K562 (cell line): ENCODE measurements at regions not wholly inside any gene's neighbourhood (a gene's known extent, or its start where the extent isn't known, plus 50 kb on each side); places are given as distances from the start of the nearest gene placed in this dataset.

ENCODE experiments used
- ATAC-seq: fragments of 200-7000 bp; cut with Tn5 transposase; 3 replicates; pipeline ENCODE4 v1.9.1; 2020; ENCODE audit warnings: moderate library complexity
- BruUV-seq: library from RNA; stranded (reverse); fragments of 400-500 nt; replicated peaks from 2 replicates; lab custom pipeline; 2021; lab: Mats Ljungman, UMichigan
- CTCF ChIA-PET: fragments of 300-600 bp; formaldehyde crosslinking; extraction: SDS; loops from one replicate; lab custom pipeline; 2021; ENCODE audit warnings: low intra/inter-chr PET ratio; lab: Yijun Ruan, JAX
- POLR2A ChIA-PET: fragments of 300-600, 350-650 bp; sonication (Branson Sonifier 250); formaldehyde crosslinking; extraction: SDS; loops from one replicate; lab custom pipeline; 2021; ENCODE audit warnings: antibody characterized with exemption, inconsistent platforms; lab: Yijun Ruan, JAX
- DNase-seq, 4 experiments: peaks; one replicate each; pipeline versions ENCODE4 v3.0.0 to v3.0.0-alpha.2; 2011 to 2018; ENCODE audit warnings: low spot score in 3 of 4, mixed read lengths in 3 of 4; ENCODE audit errors: extremely low read depth in 1 of 4
- FAIRE-seq: peaks from 2 replicates; lab custom pipeline; 2011; peaks lifted over from hg19 to GRCh38; lab: Jason Lieb, UNC
- H2AFZ ChIP-seq: 2 replicates; pipeline ENCODE4 v1.6.0; 2011; ENCODE audit warnings: low read depth, low read length, control low read depth, inconsistent platforms
- H3K27ac ChIP-seq: fragments of 200-600 bp; 3 replicates; pipeline ENCODE4 v1.8.0; 2011; ENCODE audit warnings: low read depth, mild to moderate bottlenecking, control low read depth, inconsistent platforms, low read length, moderate library complexity, mixed read lengths; ENCODE audit errors: extremely low read depth
- H3K27me3 ChIP-seq, 2 experiments: fragments of 300-600 bp in 1 of 2; 2 replicates in 1 of 2; 3 replicates in 1 of 2; pipeline versions ENCODE4 v1.6.0 to v1.8.0; 2011; ENCODE audit warnings: inconsistent platforms in 2 of 2, low read length in 2 of 2, mild to moderate bottlenecking in 1 of 2, mixed read lengths in 1 of 2, moderate library complexity in 1 of 2; ENCODE audit not compliant: control insufficient read depth in 2 of 2, insufficient read depth in 2 of 2
- H3K36me3 ChIP-seq: fragments of 300-600 bp; 3 replicates; pipeline ENCODE4 v1.8.0; 2011; ENCODE audit warnings: mild to moderate bottlenecking, low read length, inconsistent platforms; ENCODE audit not compliant: control insufficient read depth, insufficient read depth
- H3K4me1 ChIP-seq, 2 experiments: fragments of 200-600 bp in 1 of 2; replicated peaks in 1 of 2; 2 replicates in 1 of 2; 3 replicates in 1 of 2; pipeline versions ENCODE4 v1.5.1 to v1.8.0; 2011; ENCODE audit warnings: inconsistent platforms in 2 of 2, low read length in 2 of 2, mild to moderate bottlenecking in 1 of 2, mixed read lengths in 1 of 2, moderate library complexity in 1 of 2; ENCODE audit not compliant: control insufficient read depth in 2 of 2, insufficient read depth in 2 of 2
- H3K4me2 ChIP-seq: 2 replicates; pipeline ENCODE4 v1.6.1; 2011; ENCODE audit warnings: low read length, control low read depth, inconsistent platforms, mixed read lengths; ENCODE audit not compliant: insufficient read depth
- H3K4me3 ChIP-seq: fragments of 200-600 bp; sonication (generic), shearing (Covaris generic); 2 replicates; pipeline ENCODE4 v1.5.1; 2016; ENCODE audit warnings: control low read depth, inconsistent platforms
- H3K79me2 ChIP-seq: fragments of 200-600 bp; 3 replicates; pipeline ENCODE4 v1.8.0; 2011; ENCODE audit warnings: low read length, inconsistent platforms; ENCODE audit not compliant: control insufficient read depth, insufficient read depth
- H3K9ac ChIP-seq, 2 experiments: 2 replicates each; pipeline versions ENCODE4 v1.6.0 to v1.6.1; 2011; ENCODE audit warnings: low read depth in 2 of 2, low read length in 2 of 2, control low read depth in 1 of 2, inconsistent platforms in 1 of 2, mild to moderate bottlenecking in 1 of 2, mixed read lengths in 1 of 2; ENCODE audit not compliant: insufficient read depth in 1 of 2
- H3K9me1 ChIP-seq: one replicate; pipeline ENCODE4 v1.6.0; 2011; ENCODE audit warnings: inconsistent platforms, mild to moderate bottlenecking, low read length, moderate library complexity; ENCODE audit not compliant: control insufficient read depth, insufficient read depth
- H3K9me3 ChIP-seq: replicated peaks from 2 replicates; pipeline ENCODE4 v1.5.1; 2011; ENCODE audit warnings: low read depth, low read length, inconsistent platforms; ENCODE audit not compliant: control insufficient read depth, insufficient read depth
- H4K20me1 ChIP-seq: replicated peaks from 2 replicates; pipeline ENCODE4 v1.6.1; 2011; ENCODE audit warnings: low read length, inconsistent platforms, mixed read lengths; ENCODE audit not compliant: control insufficient read depth, insufficient read depth
- ARID3A ChIP-seq: IDR thresholded peaks from 2 replicates; pipeline ENCODE4 v1.6.1; 2012; ENCODE audit warnings: low read depth, low read length, improper control_type of control experiment, borderline replicate concordance
- FOXK2 ChIP-seq, 2 experiments: fragments of 450-650 bp; IDR thresholded peaks in 1 of 2; conservative IDR thresholded peaks in 1 of 2; 2 replicates each; pipeline ENCODE4 v1.6.1; 2016; ENCODE audit warnings: low read depth in 2 of 2, mild to moderate bottlenecking in 1 of 2
- NFRKB ChIP-seq: fragments of 450-650 bp; IDR thresholded peaks from 2 replicates; pipeline ENCODE4 v1.6.1; 2016; ENCODE audit warnings: low read depth
- POLR2A ChIP-seq: fragments of 450-650 bp; conservative IDR thresholded peaks from 2 replicates; pipeline ENCODE4 v1.6.1; 2016
- RBM25 ChIP-seq: fragments of 200-400 bp; formaldehyde crosslinking; IDR thresholded peaks from 2 replicates; pipeline ENCODE4 v1.6.1; 2018; ENCODE audit warnings: low read length, low read depth, moderate library complexity; ENCODE audit not compliant: severe bottlenecking
- WGBS: fragments of 100-300 bp; shearing (Covaris generic); methylation state at CpG from one replicate; pipeline ENCODE4 v1.1.6; 2016; ENCODE audit warnings: low coverage, mixed read lengths; ENCODE audit not compliant: insufficient coverage; ENCODE audit errors: missing lambda C conversion rate; 5-methylcytosine and 5-hydroxymethylcytosine counted together
- in situ Hi-C: fragments of 300-500 bp; cut with MboI; formaldehyde crosslinking; loops from 4 replicates; pipeline ENCODE4 v1.15.0; 2018; ENCODE audit warnings: inconsistent platforms, mixed read lengths
- intact Hi-C: fragments of 100-400 bp; cut with micrococcal nuclease; formaldehyde crosslinking; loops from 2 replicates; pipeline ENCODE4 v1.14.2; 2022

GRCh38 chr9:113654605-113655428, 191.3 kb downstream of the RGS3 start:
- H3K27me3 ChIP-seq: peaks cover 1 to 22% of the 10 kb centered on the region in 2 experiments; a peak in 3 of 5 replicates
- H4K20me1 ChIP-seq: no peaks in the 10 kb centered on the region; the same call in 1 of the 2 replicates
- no peak overlapping the region for H3K9ac ChIP-seq
- CTCF ChIA-PET: interaction anchor here (1.0 to 5.7 kb wide), 6 partner anchors 63 to 381 kb away, joined by 3 to 91 read pairs (median 5); partner anchors contain the start of genes CDC26 and PRPF4
- H3K9me3 ChIP-seq: no peaks in the 10 kb centered on the region
- intact Hi-C loops (loop anchor here (1.0 to 10.0 kb wide), 5 partner anchors 64 to 728 kb away; partner anchors contain the start of gene RNF183), in situ Hi-C loops (loop anchor here (5.0 to 10.0 kb wide), 5 partner anchors 53 to 540 kb away; partner anchors contain the start of gene RNF183)
- TF ChIP-seq ARID3A (no peak), RBM25 (peak; percentile 9), POLR2A (no peak), FOXK2 (conservative IDR thresholded peaks at IDR 0.05 in 1 of 2, IDR thresholded peaks at IDR 0.05 in 1 of 2; ENCODE audit: low read depth in 2 of 2) (no peak), NFRKB (no peak)
- POLR2A ChIA-PET: interaction anchor here (0.6 to 1.2 kb wide), 8 partner anchors 9 to 245 kb away, joined by 3 to 5 read pairs (median 3); partner anchors contain the start of genes C9orf43 and POLE3
- H3K9me1 ChIP-seq: no peaks in the 10 kb centered on the region
- ATAC-seq (peak; percentile 10; the same call in 2 of the 3 replicates), FAIRE-seq (no peak), DNase-seq (no peak)
- H3K79me2 ChIP-seq: no peaks in the 10 kb centered on the region
- peaks cover 0 to 6% of the 10 kb centered on the region in 2 experiments; a peak in 2 of 5 replicates for H3K4me1 ChIP-seq
- WGBS: 39% methylated on average over 13 of the region's 13 CpGs
- no peak overlapping the region for H3K4me2 ChIP-seq
- no peak overlapping the region for H3K4me3 ChIP-seq
- H3K36me3 ChIP-seq: no peaks in the 10 kb centered on the region
- no peak overlapping the region for H3K27ac ChIP-seq
- H2AFZ ChIP-seq: peak overlapping the region; percentile 21; the same call in 1 of the 2 replicates
- no TSS peak for BruUV-seq
